ENCODE measurements at regions not wholly inside any gene's neighbourhood (a gene's known extent, or its start where the extent isn't known, plus 50 kb on each side); places are given as distances from the start of the nearest gene placed in this dataset.

- TF ChIP-seq YY1 (IDR thresholded peaks at IDR 0.05; ENCODE audit: low read depth) (no peak), ZBTB7A (IDR thresholded peaks at IDR 0.05; ENCODE audit: low read depth) (no peak), TCF12 (IDR thresholded peaks at IDR 0.05; ENCODE audit: low read depth) (no peak), EGR1 (IDR thresholded peaks at IDR 0.05) (no peak), TEAD4 (IDR thresholded peaks at IDR 0.05) (no peak), CEBPB (IDR thresholded peaks at IDR 0.05) (no peak), RAD21 (IDR thresholded peaks at IDR 0.05; ENCODE audit: low read depth) (no peak), USF1 (IDR thresholded peaks at IDR 0.05) (no peak), EP300 (IDR thresholded peaks at IDR 0.05; ENCODE audit: borderline replicate concordance) (no peak), NFIC (IDR thresholded peaks at IDR 0.05) (no peak), FOXM1 (IDR thresholded peaks at IDR 0.05; ENCODE audit: borderline replicate concordance, low read depth) (no peak)
- TF ChIP-seq, protein P1, sequence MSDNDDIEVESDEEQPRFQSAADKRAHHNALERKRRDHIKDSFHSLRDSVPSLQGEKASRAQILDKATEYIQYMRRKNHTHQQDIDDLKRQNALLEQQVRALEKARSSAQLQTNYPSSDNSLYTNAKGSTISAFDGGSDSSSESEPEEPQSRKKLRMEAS (IDR thresholded peaks at IDR 0.05), result no peak
Observed at GRCh38 chr16:64174327-64174726, 947.5 kb downstream of the CDH11 start.

DNA sequence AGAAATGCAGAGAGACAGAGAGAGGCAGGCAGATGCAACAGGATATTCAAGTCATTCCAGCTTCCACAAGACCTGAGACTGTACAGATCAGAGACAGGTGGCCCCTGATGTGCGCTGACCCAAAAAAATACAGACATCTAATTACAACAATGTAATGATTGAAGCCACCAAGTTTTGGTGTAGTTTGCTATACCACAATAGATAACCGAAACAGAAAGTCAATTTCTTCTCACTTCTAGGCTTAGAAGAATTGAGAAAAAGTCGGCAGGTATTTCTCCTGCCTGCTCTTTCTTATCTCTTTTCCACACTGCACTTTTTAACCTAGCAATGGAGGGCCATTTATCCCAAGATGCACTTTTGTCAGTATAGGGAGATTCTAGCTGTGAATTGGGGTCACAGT is 949.2 kb downstream of the CDH11 start:
- TF ChIP-seq TCF12 (IDR thresholded peaks at IDR 0.05; ENCODE audit: low read depth) (no peak), YY1 (IDR thresholded peaks at IDR 0.05; ENCODE audit: low read depth) (no peak), EP300 (IDR thresholded peaks at IDR 0.05; ENCODE audit: borderline replicate concordance) (no peak), RAD21 (IDR thresholded peaks at IDR 0.05; ENCODE audit: low read depth) (no peak)
- TF ChIP-seq, protein P1 (IDR thresholded peaks at IDR 0.05), result no peak

GRCh38 chr16:64172226-64172625 is 949.6 kb downstream of the CDH11 start:
- TF ChIP-seq FOXM1 (IDR thresholded peaks at IDR 0.05; ENCODE audit: borderline replicate concordance, low read depth) (no peak), TEAD4 (IDR thresholded peaks at IDR 0.05) (no peak), EP300 (IDR thresholded peaks at IDR 0.05; ENCODE audit: borderline replicate concordance) (no peak), YY1 (IDR thresholded peaks at IDR 0.05; ENCODE audit: low read depth) (no peak), CREB1 (IDR thresholded peaks at IDR 0.05; ENCODE audit: low read depth) (no peak), CEBPB (IDR thresholded peaks at IDR 0.05) (no peak), USF1 (IDR thresholded peaks at IDR 0.05) (no peak), RAD21 (IDR thresholded peaks at IDR 0.05; ENCODE audit: low read depth) (no peak), TCF12 (IDR thresholded peaks at IDR 0.05; ENCODE audit: low read depth) (no peak), NFIC (IDR thresholded peaks at IDR 0.05) (no peak), ZBTB7A (IDR thresholded peaks at IDR 0.05; ENCODE audit: low read depth) (no peak), TAF1 (IDR thresholded peaks at IDR 0.05; ENCODE audit: low read depth) (no peak), EGR1 (IDR thresholded peaks at IDR 0.05) (no peak)
- TF ChIP-seq, protein P2, sequence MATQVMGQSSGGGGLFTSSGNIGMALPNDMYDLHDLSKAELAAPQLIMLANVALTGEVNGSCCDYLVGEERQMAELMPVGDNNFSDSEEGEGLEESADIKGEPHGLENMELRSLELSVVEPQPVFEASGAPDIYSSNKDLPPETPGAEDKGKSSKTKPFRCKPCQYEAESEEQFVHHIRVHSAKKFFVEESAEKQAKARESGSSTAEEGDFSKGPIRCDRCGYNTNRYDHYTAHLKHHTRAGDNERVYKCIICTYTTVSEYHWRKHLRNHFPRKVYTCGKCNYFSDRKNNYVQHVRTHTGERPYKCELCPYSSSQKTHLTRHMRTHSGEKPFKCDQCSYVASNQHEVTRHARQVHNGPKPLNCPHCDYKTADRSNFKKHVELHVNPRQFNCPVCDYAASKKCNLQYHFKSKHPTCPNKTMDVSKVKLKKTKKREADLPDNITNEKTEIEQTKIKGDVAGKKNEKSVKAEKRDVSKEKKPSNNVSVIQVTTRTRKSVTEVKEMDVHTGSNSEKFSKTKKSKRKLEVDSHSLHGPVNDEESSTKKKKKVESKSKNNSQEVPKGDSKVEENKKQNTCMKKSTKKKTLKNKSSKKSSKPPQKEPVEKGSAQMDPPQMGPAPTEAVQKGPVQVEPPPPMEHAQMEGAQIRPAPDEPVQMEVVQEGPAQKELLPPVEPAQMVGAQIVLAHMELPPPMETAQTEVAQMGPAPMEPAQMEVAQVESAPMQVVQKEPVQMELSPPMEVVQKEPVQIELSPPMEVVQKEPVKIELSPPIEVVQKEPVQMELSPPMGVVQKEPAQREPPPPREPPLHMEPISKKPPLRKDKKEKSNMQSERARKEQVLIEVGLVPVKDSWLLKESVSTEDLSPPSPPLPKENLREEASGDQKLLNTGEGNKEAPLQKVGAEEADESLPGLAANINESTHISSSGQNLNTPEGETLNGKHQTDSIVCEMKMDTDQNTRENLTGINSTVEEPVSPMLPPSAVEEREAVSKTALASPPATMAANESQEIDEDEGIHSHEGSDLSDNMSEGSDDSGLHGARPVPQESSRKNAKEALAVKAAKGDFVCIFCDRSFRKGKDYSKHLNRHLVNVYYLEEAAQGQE (IDR thresholded peaks at IDR 0.05; ENCODE audit: low read depth), result no peak
- TF ChIP-seq, protein P1 (IDR thresholded peaks at IDR 0.05), result no peak

- TF ChIP-seq TEAD4 (IDR thresholded peaks at IDR 0.05), result no peak
- TF ChIP-seq EGR1 (IDR thresholded peaks at IDR 0.05), result no peak
- no peak for TF ChIP-seq FOXM1 (IDR thresholded peaks at IDR 0.05; ENCODE audit: borderline replicate concordance, low read depth)
- no peak for TF ChIP-seq NFIC (IDR thresholded peaks at IDR 0.05)
- TF ChIP-seq EP300 (IDR thresholded peaks at IDR 0.05; ENCODE audit: borderline replicate concordance), result no peak
- TF ChIP-seq CEBPB (IDR thresholded peaks at IDR 0.05), result no peak
- no peak for TF ChIP-seq RAD21 (IDR thresholded peaks at IDR 0.05; ENCODE audit: low read depth)
- no peak for TF ChIP-seq ZBTB7A (IDR thresholded peaks at IDR 0.05; ENCODE audit: low read depth)
- no peak for TF ChIP-seq USF1 (IDR thresholded peaks at IDR 0.05)
- TF ChIP-seq YY1 (IDR thresholded peaks at IDR 0.05; ENCODE audit: low read depth), result no peak
- TF ChIP-seq CREB1 (IDR thresholded peaks at IDR 0.05; ENCODE audit: low read depth), result no peak
- TF ChIP-seq, protein P1 (IDR thresholded peaks at IDR 0.05), result no peak
- no peak for TF ChIP-seq TCF12 (IDR thresholded peaks at IDR 0.05; ENCODE audit: low read depth)
- TF ChIP-seq, protein P2 (IDR thresholded peaks at IDR 0.05; ENCODE audit: low read depth), result no peak
- TF ChIP-seq TAF1 (IDR thresholded peaks at IDR 0.05; ENCODE audit: low read depth), result no peak
Observed at GRCh38 chr16:64171632-64172031, 950.2 kb downstream of the CDH11 start.

GRCh38 chr16:64168371-64168770 is 953.5 kb downstream of the CDH11 start:
- no peak for TF ChIP-seq TAF1 (IDR thresholded peaks at IDR 0.05; ENCODE audit: low read depth)
- no peak for TF ChIP-seq RAD21 (IDR thresholded peaks at IDR 0.05; ENCODE audit: low read depth)
- TF ChIP-seq, protein P2 (IDR thresholded peaks at IDR 0.05; ENCODE audit: low read depth), result no peak
- no peak for TF ChIP-seq NFIC (IDR thresholded peaks at IDR 0.05)
- TF ChIP-seq, protein P1 (IDR thresholded peaks at IDR 0.05), result no peak
- TF ChIP-seq EGR1 (IDR thresholded peaks at IDR 0.05), result no peak
- TF ChIP-seq USF1 (IDR thresholded peaks at IDR 0.05), result no peak
- TF ChIP-seq CREB1 (IDR thresholded peaks at IDR 0.05; ENCODE audit: low read depth), result no peak
